ENCODE measurements at regions not wholly inside any gene's neighbourhood (a gene's known extent, or its start where the extent isn't known, plus 50 kb on each side); places are given as distances from the start of the nearest gene placed in this dataset.

DNA sequence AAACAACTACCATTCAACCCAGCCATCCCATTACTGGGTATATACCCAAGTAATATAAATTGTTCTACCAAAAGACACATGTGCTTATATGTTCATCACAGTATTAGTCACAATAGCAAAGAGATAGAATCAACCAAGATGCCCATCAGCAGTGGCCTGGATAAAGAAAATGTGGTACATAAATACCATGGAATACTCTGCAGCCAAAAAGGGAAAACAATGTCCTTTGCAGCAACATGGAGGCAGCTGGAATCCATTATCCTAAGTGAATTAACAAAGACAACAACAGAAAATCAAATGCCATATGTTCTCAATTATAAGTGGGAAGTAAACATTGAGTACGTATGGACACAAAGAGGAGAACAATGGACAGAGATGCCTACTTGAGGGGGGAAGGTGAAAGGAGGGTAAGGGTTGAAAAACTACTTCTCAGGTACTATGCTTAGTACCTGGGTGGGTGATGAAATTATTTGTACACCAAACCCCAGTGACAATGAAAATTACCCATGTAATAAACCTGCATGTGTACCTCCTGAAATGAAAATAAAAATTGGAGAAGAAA, 632.1 kb upstream of the AADAT start:
- Histone ChIP-seq H3K9me3 (no peaks in the 10 kb centered on the region), H3K4me3 (no peak overlapping the region), H3K4me1 (no peaks in the 10 kb centered on the region), H3K36me3 (no peaks in the 10 kb centered on the region), H3K27me3 (no peaks in the 10 kb centered on the region), H3K27ac (no peak overlapping the region)
- TF ChIP-seq, protein P1, sequence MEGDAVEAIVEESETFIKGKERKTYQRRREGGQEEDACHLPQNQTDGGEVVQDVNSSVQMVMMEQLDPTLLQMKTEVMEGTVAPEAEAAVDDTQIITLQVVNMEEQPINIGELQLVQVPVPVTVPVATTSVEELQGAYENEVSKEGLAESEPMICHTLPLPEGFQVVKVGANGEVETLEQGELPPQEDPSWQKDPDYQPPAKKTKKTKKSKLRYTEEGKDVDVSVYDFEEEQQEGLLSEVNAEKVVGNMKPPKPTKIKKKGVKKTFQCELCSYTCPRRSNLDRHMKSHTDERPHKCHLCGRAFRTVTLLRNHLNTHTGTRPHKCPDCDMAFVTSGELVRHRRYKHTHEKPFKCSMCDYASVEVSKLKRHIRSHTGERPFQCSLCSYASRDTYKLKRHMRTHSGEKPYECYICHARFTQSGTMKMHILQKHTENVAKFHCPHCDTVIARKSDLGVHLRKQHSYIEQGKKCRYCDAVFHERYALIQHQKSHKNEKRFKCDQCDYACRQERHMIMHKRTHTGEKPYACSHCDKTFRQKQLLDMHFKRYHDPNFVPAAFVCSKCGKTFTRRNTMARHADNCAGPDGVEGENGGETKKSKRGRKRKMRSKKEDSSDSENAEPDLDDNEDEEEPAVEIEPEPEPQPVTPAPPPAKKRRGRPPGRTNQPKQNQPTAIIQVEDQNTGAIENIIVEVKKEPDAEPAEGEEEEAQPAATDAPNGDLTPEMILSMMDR (IDR thresholded peaks at IDR 0.05), result no peak
- TF ChIP-seq POLR2AphosphoS5 (IDR thresholded peaks at IDR 0.05; ENCODE audit: insufficient read depth in 1 of 2, low read depth in 1 of 2) (no peak), POLR2A (IDR thresholded peaks at IDR 0.05) (no peak)
- intact Hi-C loops (cut with DNase I), result no loop called here
- no peak for DNase-seq (ENCODE audit: extremely low spot score in 2 of 2)

DNA sequence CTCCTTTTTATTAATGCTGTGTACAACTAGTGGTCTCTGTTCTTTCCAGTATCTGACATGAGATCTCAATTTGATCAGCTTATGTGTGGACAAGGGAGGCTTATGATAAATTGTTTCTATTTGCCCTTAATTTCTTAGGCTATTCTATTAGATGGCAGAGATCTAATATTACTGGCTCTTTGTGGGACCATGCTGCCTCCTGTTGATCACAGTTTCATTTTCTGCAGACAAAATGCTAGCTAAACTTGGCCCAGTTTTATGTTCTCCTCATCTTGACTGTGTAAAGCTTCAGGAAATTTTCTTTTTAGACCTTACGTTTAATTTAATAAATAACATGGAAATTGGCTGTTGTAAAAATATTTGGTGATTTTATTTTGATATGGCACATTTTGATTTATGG, 627.1 kb upstream of the AADAT start:
- no peak overlapping the region for H3K27ac ChIP-seq
- intact Hi-C loops (cut with DNase I), result no loop called here

DNA sequence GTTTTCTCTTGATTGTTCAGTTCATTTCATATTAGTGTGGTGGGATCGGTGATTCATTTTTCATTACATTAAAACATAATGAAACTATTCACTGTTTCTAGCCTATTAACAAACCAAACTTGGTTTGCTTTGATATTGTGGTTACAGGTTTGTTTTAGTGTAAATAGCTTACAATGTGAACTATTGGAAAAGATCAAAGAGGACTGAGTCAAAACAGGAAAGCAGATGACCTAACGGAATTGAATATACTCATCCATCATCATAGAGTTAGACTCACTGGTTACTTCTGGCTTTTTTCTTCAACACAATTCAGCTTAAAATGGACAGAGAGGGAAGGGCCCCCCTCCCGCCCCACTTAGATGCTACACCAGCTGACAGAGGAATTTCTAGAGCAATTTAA, 616.2 kb upstream of the AADAT start:
- TF ChIP-seq, protein P1 (IDR thresholded peaks at IDR 0.05), result no peak
- TF ChIP-seq POLR2A (IDR thresholded peaks at IDR 0.05), result no peak

More for the DNA sequence above, 627.1 kb upstream of the AADAT start:
- Histone ChIP-seq H3K4me1 (no peaks in the 10 kb centered on the region), H3K36me3 (no peaks in the 10 kb centered on the region), H3K4me3 (no peak overlapping the region), H3K27me3 (no peaks in the 10 kb centered on the region), H3K9me3 (no peaks in the 10 kb centered on the region)
- no peak for DNase-seq (ENCODE audit: extremely low spot score in 2 of 2)
- TF ChIP-seq POLR2A (IDR thresholded peaks at IDR 0.05), result no peak
- no peak for TF ChIP-seq POLR2AphosphoS5 (IDR thresholded peaks at IDR 0.05; ENCODE audit: insufficient read depth in 1 of 2, low read depth in 1 of 2)
- TF ChIP-seq, protein P1 (IDR thresholded peaks at IDR 0.05), result no peak

DNA sequence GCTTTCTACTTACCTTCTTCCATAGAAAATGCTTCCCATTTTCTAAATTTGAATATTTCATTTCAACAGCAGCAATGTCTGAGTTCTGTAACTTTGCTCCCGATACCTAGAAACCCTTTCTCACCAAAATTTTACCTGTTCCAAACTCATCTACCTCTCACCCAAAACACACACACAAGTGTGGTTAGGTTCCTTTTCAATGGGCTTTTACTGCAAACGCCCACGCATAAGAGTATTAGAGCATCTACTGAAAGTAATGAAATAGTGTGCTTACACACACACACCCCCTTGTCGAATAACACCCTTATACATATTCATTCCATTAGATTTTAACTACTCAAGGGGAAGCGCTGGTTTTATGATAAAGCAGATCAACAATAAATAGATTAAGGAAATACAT, 610.3 kb upstream of the AADAT start:
- Histone ChIP-seq H3K4me1 (no peaks in the 10 kb centered on the region), H3K36me3 (no peaks in the 10 kb centered on the region), H3K27ac (no peak overlapping the region), H3K27me3 (no peaks in the 10 kb centered on the region), H3K9me3 (no peaks in the 10 kb centered on the region), H3K4me3 (no peak overlapping the region)
- intact Hi-C loops (cut with DNase I), result no loop called here
- DNase-seq (ENCODE audit: extremely low spot score in 2 of 2), result no peak
- TF ChIP-seq POLR2AphosphoS5 (IDR thresholded peaks at IDR 0.05; ENCODE audit: insufficient read depth in 1 of 2, low read depth in 1 of 2), result no peak
- TF ChIP-seq, protein P1 (IDR thresholded peaks at IDR 0.05), result no peak

More for the DNA sequence above, 616.2 kb upstream of the AADAT start:
- DNase-seq (ENCODE audit: extremely low spot score in 2 of 2), result no peak
- H3K4me1 ChIP-seq, result no peaks in the 10 kb centered on the region
- H3K27ac ChIP-seq, result no peak overlapping the region
- intact Hi-C loops (cut with DNase I), result no loop called here
- no peaks in the 10 kb centered on the region for H3K27me3 ChIP-seq
- no peaks in the 10 kb centered on the region for H3K36me3 ChIP-seq
- no peaks in the 10 kb centered on the region for H3K9me3 ChIP-seq
- H3K4me3 ChIP-seq, result no peak overlapping the region

DNA sequence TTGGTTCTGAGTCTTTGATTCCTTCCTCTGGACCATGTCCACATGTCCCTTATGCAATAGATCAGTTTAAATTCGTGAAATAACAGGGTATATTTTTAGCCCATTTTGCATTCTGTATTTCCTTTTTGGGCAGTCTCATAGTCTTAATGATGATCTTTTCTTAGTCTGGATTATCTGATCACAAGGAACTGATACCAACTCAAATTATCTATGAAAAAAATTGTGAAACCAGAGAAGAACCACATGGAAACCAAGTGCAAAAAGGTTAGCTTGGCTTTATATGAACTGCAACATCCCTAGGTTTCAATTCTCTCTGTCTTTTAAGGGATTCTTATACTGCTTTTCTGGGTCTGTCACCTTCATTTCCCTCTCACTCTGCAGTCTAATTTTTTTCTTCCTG, 608.6 kb upstream of the AADAT start:
- TF ChIP-seq, protein P1 (IDR thresholded peaks at IDR 0.05), result no peak
- no peak for TF ChIP-seq POLR2AphosphoS5 (IDR thresholded peaks at IDR 0.05; ENCODE audit: insufficient read depth in 1 of 2, low read depth in 1 of 2)
- no peak for TF ChIP-seq POLR2A (IDR thresholded peaks at IDR 0.05)
- Histone ChIP-seq H3K9me3 (no peaks in the 10 kb centered on the region), H3K4me1 (no peaks in the 10 kb centered on the region), H3K4me3 (no peak overlapping the region), H3K36me3 (no peaks in the 10 kb centered on the region), H3K27ac (no peak overlapping the region), H3K27me3 (no peaks in the 10 kb centered on the region)
- no peak for DNase-seq (ENCODE audit: extremely low spot score in 2 of 2)
- intact Hi-C loops (cut with DNase I), result no loop called here
